ENCODE measurements at regions not wholly inside any gene's neighbourhood (a gene's known extent, or its start where the extent isn't known, plus 50 kb on each side); places are given as distances from the start of the nearest gene placed in this dataset.

GRCh38 chr4:32022071-32022470, 1301.9 kb downstream of the PCDH7 start:
- peak; percentile 1 for DNase-seq (ENCODE audit: low read depth)

GRCh38 chr4:32025851-32026459, 1305.8 kb downstream of the PCDH7 start:
- peak; percentile 39 for DNase-seq (ENCODE audit: low read depth)

- no peak for DNase-seq (ENCODE audit: low read depth)
Measured at GRCh38 chr4:32030406-32030805, 1310.2 kb downstream of the PCDH7 start.

- no peak for DNase-seq (ENCODE audit: low read depth)
Measured at GRCh38 chr4:32031026-32031425, 1310.9 kb downstream of the PCDH7 start.

GRCh38 chr4:32032136-32032672, 1312.0 kb downstream of the PCDH7 start:
- DNase-seq (ENCODE audit: low read depth), result no peak

- DNase-seq (ENCODE audit: low read depth), result no peak
Measured at GRCh38 chr4:32037399-32037798, 1317.2 kb downstream of the PCDH7 start.

GRCh38 chr4:32042486-32043247, 1322.5 kb downstream of the PCDH7 start:
- DNase-seq (ENCODE audit: low read depth), result no peak

GRCh38 chr4:32043248-32043633, 1323.1 kb downstream of the PCDH7 start:
- DNase-seq (ENCODE audit: low read depth), result no peak

GRCh38 chr4:32061916-32062315, 1341.7 kb downstream of the PCDH7 start:
- no peak for DNase-seq (ENCODE audit: low read depth)

- no peak for DNase-seq (ENCODE audit: low read depth)
Measured at GRCh38 chr4:32073542-32073941, 1353.4 kb downstream of the PCDH7 start.

GRCh38 chr4:32087211-32087610, 1367.0 kb downstream of the PCDH7 start:
- no peak for DNase-seq (ENCODE audit: low read depth)

GRCh38 chr4:32094987-32095386, 1374.8 kb downstream of the PCDH7 start:
- DNase-seq (ENCODE audit: low read depth), result no peak

GRCh38 chr4:32102896-32103295, 1382.7 kb downstream of the PCDH7 start:
- no peak for DNase-seq (ENCODE audit: low read depth)

- peak; percentile 0 for DNase-seq (ENCODE audit: low read depth)
Measured at GRCh38 chr4:32106767-32107166, 1386.6 kb downstream of the PCDH7 start.

GRCh38 chr4:32112891-32113290, 1392.7 kb downstream of the PCDH7 start:
- DNase-seq (ENCODE audit: low read depth), result no peak

- no peak for DNase-seq (ENCODE audit: low read depth)
Measured at GRCh38 chr4:32117693-32118092, 1397.5 kb downstream of the PCDH7 start.

GRCh38 chr4:32119907-32120306, 1399.7 kb downstream of the PCDH7 start:
- no peak for DNase-seq (ENCODE audit: low read depth)

GRCh38 chr4:32128549-32128948, 1408.4 kb downstream of the PCDH7 start:
- DNase-seq (ENCODE audit: low read depth), result no peak

GRCh38 chr4:32129967-32130366, 1409.8 kb downstream of the PCDH7 start:
- DNase-seq (ENCODE audit: low read depth), result no peak

GRCh38 chr4:32133141-32133540, 1413.0 kb downstream of the PCDH7 start:
- DNase-seq (ENCODE audit: low read depth), result no peak

- DNase-seq (ENCODE audit: low read depth), result no peak
Measured at GRCh38 chr4:32133734-32134133, 1413.6 kb downstream of the PCDH7 start.

- DNase-seq (ENCODE audit: low read depth), result peak; percentile 36
Measured at GRCh38 chr4:32135642-32136041, 1415.5 kb downstream of the PCDH7 start.

Data from LHCN-M2 (cell line).